H1 (cell line): ENCODE measurements at regions not wholly inside any gene's neighbourhood (a gene's known extent, or its start where the extent isn't known, plus 50 kb on each side); places are given as distances from the start of the nearest gene placed in this dataset.

Experiments used
- CTCF ChIA-PET: fragments of 300-600 bp; sonication (Branson Sonifier 250); formaldehyde crosslinking; loops from one replicate; lab custom pipeline; 2021; ENCODE audit not compliant: partially characterized antibody; lab: Charles Lee
- POLR2A ChIA-PET: fragments of 300-600 bp; sonication (Branson Sonifier 250); formaldehyde crosslinking; loops from one replicate; lab custom pipeline; 2021; ENCODE audit warnings: inconsistent platforms; ENCODE audit not compliant: partially characterized antibody; lab: Charles Lee
- DNase-seq, 2 experiments: peaks; one replicate each; pipeline versions ENCODE4 v3.0.0 to v3.0.0-alpha.2; 2010 to 2022; ENCODE audit warnings: low spot score in 2 of 2, low read depth in 1 of 2, mixed read lengths in 1 of 2
- FAIRE-seq: peaks from 2 replicates; lab custom pipeline; 2011; peaks lifted over from hg19 to GRCh38; lab: Jason Lieb, UNC
- H2AFZ ChIP-seq: 2 replicates; pipeline ENCODE4 v1.8.1; 2012; ENCODE audit warnings: low read length, inconsistent platforms
- H2AK5ac ChIP-seq: 2 replicates; pipeline ENCODE4 v1.6.1; 2013; ENCODE audit warnings: low read depth, low read length
- H2BK120ac ChIP-seq: replicated peaks from 2 replicates; pipeline ENCODE3; 2013; ENCODE audit warnings: low read depth, low read length, inconsistent platforms
- H2BK12ac ChIP-seq: 2 replicates; pipeline ENCODE4 v1.6.1; 2013; ENCODE audit warnings: low read depth, low read length
- H2BK15ac ChIP-seq: 2 replicates; pipeline ENCODE4 v1.6.1; 2013; ENCODE audit warnings: low read length
- H2BK20ac ChIP-seq: 2 replicates; pipeline ENCODE4 v1.6.1; 2013; ENCODE audit warnings: low read length
- H2BK5ac ChIP-seq: 2 replicates; pipeline ENCODE4 v1.6.1; 2013; ENCODE audit warnings: low read depth, low read length
- H3K14ac ChIP-seq: 2 replicates; pipeline ENCODE4 v1.6.1; 2013; ENCODE audit warnings: inconsistent platforms; ENCODE audit not compliant: insufficient read length
- H3K18ac ChIP-seq: 2 replicates; pipeline ENCODE4 v1.6.1; 2013; ENCODE audit warnings: low read length; ENCODE audit errors: extremely low read depth
- H3K23ac ChIP-seq: 2 replicates; pipeline ENCODE4 v1.6.1; 2013; ENCODE audit warnings: inconsistent platforms; ENCODE audit not compliant: insufficient read length
- H3K23me2 ChIP-seq: 2 replicates; pipeline ENCODE4 v1.6.1; 2013; ENCODE audit warnings: low read depth, low read length
- H3K27ac ChIP-seq: 2 replicates; pipeline ENCODE4 v1.6.1; 2011; ENCODE audit warnings: low read depth, low read length, inconsistent platforms
- H3K27me3 ChIP-seq, 4 experiments: replicated peaks in 1 of 4; 1 replicate in 1 of 4; 2 replicates in 3 of 4; pipeline versions ENCODE4 v1.6.1 to v1.8.1; 2011 to 2013; ENCODE audit warnings: low read length in 3 of 4, mild to moderate bottlenecking in 3 of 4, inconsistent platforms in 2 of 4, mixed read lengths in 2 of 4, moderate library complexity in 1 of 4; ENCODE audit not compliant: control insufficient read depth in 3 of 4, insufficient read depth in 3 of 4; ENCODE audit errors: extremely low read depth in 1 of 4
- H3K36me3 ChIP-seq, 4 experiments: 2 replicates each; pipeline versions ENCODE4 v1.6.1 to v1.8.1; 2011 to 2013; ENCODE audit warnings: mild to moderate bottlenecking in 4 of 4, low read length in 3 of 4, moderate library complexity in 2 of 4, control low read depth in 1 of 4, inconsistent platforms in 1 of 4; ENCODE audit not compliant: insufficient read depth in 4 of 4, control insufficient read depth in 2 of 4
- H3K4ac ChIP-seq: replicated peaks from 2 replicates; pipeline ENCODE3; 2013; ENCODE audit warnings: low read length, low read depth, mixed read lengths, inconsistent platforms; ENCODE audit not compliant: insufficient read length
- H3K4me1 ChIP-seq, 4 experiments: replicated peaks in 1 of 4; 1 replicate in 1 of 4; 2 replicates in 3 of 4; pipeline versions ENCODE4 v1.6.1 to v1.8.1; 2011 to 2013; ENCODE audit warnings: low read length in 3 of 4, inconsistent platforms in 2 of 4, mixed read lengths in 1 of 4; ENCODE audit not compliant: insufficient read depth in 4 of 4, control insufficient read depth in 3 of 4
- H3K4me2 ChIP-seq, 2 experiments: 2 replicates each; pipeline versions ENCODE4 v1.6.1 to v1.8.1; 2011 to 2013; ENCODE audit warnings: low read depth in 2 of 2, low read length in 2 of 2, control low read depth in 1 of 2, inconsistent platforms in 1 of 2, mild to moderate bottlenecking in 1 of 2; ENCODE audit not compliant: insufficient read depth in 1 of 2
- H3K4me3 ChIP-seq, 4 experiments: fragments of 200-600, 300-600 bp in 1 of 4; sonication (generic), shearing (Covaris generic), sonication (Bioruptor Twin) in 1 of 4; 2 replicates each; pipeline versions ENCODE4 v1.5.1 to v1.8.1; 2011 to 2016; ENCODE audit warnings: low read length in 4 of 4, low read depth in 3 of 4, control low read depth in 2 of 4, inconsistent platforms in 2 of 4, mild to moderate bottlenecking in 2 of 4, mixed read lengths in 1 of 4, moderate library complexity in 1 of 4; ENCODE audit not compliant: insufficient read depth in 2 of 4; ENCODE audit errors: extremely low read depth in 1 of 4
- H3K56ac ChIP-seq: replicated peaks from 2 replicates; pipeline ENCODE3; 2013; ENCODE audit warnings: low read depth, mild to moderate bottlenecking, mixed read lengths, low read length, inconsistent platforms; ENCODE audit not compliant: insufficient read length
- H3K79me1 ChIP-seq: 2 replicates; pipeline ENCODE4 v1.6.1; 2013; ENCODE audit warnings: low read depth, low read length, control low read depth
- H3K79me2 ChIP-seq, 2 experiments: 2 replicates each; pipeline versions ENCODE4 v1.6.1 to v1.8.1; 2012 to 2013; ENCODE audit warnings: low read length in 2 of 2, mild to moderate bottlenecking in 2 of 2, inconsistent platforms in 1 of 2; ENCODE audit not compliant: insufficient read depth in 2 of 2, control insufficient read depth in 1 of 2
- H3K9ac ChIP-seq, 4 experiments: replicated peaks in 1 of 4; 1 replicate in 1 of 4; 2 replicates in 3 of 4; pipeline versions ENCODE4 v1.6.1 to v1.8.1; 2011 to 2013; ENCODE audit warnings: low read depth in 3 of 4, low read length in 3 of 4, control low read depth in 2 of 4, mild to moderate bottlenecking in 2 of 4, moderate library complexity in 2 of 4, inconsistent platforms in 1 of 4; ENCODE audit errors: extremely low read depth in 1 of 4
- H3K9me3 ChIP-seq, 2 experiments: 2 replicates each; pipeline versions ENCODE4 v1.6.1 to v1.8.1; 2012 to 2013; ENCODE audit warnings: mild to moderate bottlenecking in 2 of 2, moderate library complexity in 2 of 2, control low read depth in 1 of 2, inconsistent platforms in 1 of 2, low read depth in 1 of 2, low read length in 1 of 2, mixed read lengths in 1 of 2; ENCODE audit not compliant: insufficient read depth in 2 of 2
- H4K20me1 ChIP-seq, 2 experiments: replicated peaks in 1 of 2; 2 replicates each; pipeline versions ENCODE3 to v1.8.1; 2011 to 2013; ENCODE audit warnings: inconsistent platforms in 2 of 2, low read length in 2 of 2, mild to moderate bottlenecking in 1 of 2; ENCODE audit not compliant: insufficient read depth in 2 of 2, control insufficient read depth in 1 of 2
- H4K5ac ChIP-seq: 2 replicates; pipeline ENCODE4 v1.6.1; 2013; ENCODE audit warnings: low read length, low read depth, mixed read lengths, inconsistent platforms; ENCODE audit not compliant: insufficient read length
- H4K8ac ChIP-seq: 2 replicates; pipeline ENCODE4 v1.8.0; 2013; ENCODE audit warnings: mild to moderate bottlenecking, moderate library complexity, low read length, inconsistent platforms; ENCODE audit not compliant: insufficient read depth; ENCODE audit errors: extremely low read depth
- H4K91ac ChIP-seq: replicated peaks from 2 replicates; pipeline ENCODE3; 2013; ENCODE audit warnings: low read length, mixed read lengths, inconsistent platforms; ENCODE audit not compliant: insufficient read length
- ASH2L ChIP-seq: fragments of 200-600, 300-600 bp; sonication (generic); IDR thresholded peaks from one replicate; pipeline ENCODE4 v1.7.1; 2017; ENCODE audit warnings: low read length
- BCL11A ChIP-seq, 2 experiments: IDR thresholded peaks; one replicate each; pipeline ENCODE4 v1.6.1; 2011; ENCODE audit warnings: low read depth in 2 of 2, low read length in 2 of 2, mild to moderate bottlenecking in 2 of 2
- KDM4A ChIP-seq: IDR thresholded peaks from one replicate; pipeline ENCODE4 v1.7.1; 2012; ENCODE audit warnings: low read depth, mild to moderate bottlenecking, moderate library complexity, low read length, inconsistent platforms; ENCODE audit not compliant: severe bottlenecking
- NRF1 ChIP-seq: IDR thresholded peaks from 2 replicates; pipeline ENCODE4 v1.6.1; 2011; ENCODE audit warnings: mild to moderate bottlenecking, low read depth, low read length, improper control_type of control experiment
- RNF2 ChIP-seq: fragments of 200-900, 300-1000 bp; sonication (generic); IDR thresholded peaks from 2 replicates; pipeline ENCODE4 v1.7.1; 2016; ENCODE audit warnings: borderline replicate concordance, low read depth, mild to moderate bottlenecking, antibody characterized with exemption, low read length; ENCODE audit not compliant: poor library complexity, severe bottlenecking; ENCODE audit errors: missing control alignments
- WGBS, 2 experiments: shearing (Covaris generic) in 1 of 2; methylation state at CpG; one replicate each; pipeline versions ENCODE4 v1.1.6 to v1.1.7; 2013 to 2015; ENCODE audit warnings: low lambda C conversion rate in 2 of 2, mixed read lengths in 2 of 2, inconsistent platforms in 1 of 2, low coverage in 1 of 2, missing lambda C conversion rate in 1 of 2; ENCODE audit not compliant: insufficient replicate concordance in 2 of 2, insufficient coverage in 1 of 2, insufficient read length in 1 of 2; ENCODE audit errors: extremely low coverage in 1 of 2, missing lambda C conversion rate in 1 of 2; 5-methylcytosine and 5-hydroxymethylcytosine counted together

DNA sequence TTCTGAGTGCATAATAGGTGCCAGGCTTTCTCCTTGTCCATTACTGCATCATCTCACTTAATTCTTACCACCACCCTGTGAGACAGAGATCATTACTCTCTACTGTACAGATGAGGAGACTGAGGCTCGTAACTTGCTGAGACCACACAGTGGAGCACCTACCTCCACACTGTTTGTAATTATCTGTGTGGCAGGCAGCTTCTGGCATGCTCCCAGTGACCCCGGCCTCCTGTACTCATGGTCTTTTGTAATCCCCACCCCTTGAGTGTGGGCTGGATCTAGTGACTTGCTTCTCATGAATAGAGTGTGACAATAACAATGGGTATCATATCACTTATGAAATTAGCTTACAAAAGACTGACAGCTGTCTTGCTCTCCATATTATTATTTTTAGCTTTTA is 407.3 kb downstream of the MATN1 start:
- Histone ChIP-seq H3K27me3 (no peaks in the 10 kb centered on the region), H3K9me3 (no peaks in the 10 kb centered on the region), H4K91ac (no peak overlapping the region), H3K9ac (no peak overlapping the region), H2AFZ (no peak overlapping the region), H3K23ac (no peak overlapping the region), H3K79me1 (no peaks in the 10 kb centered on the region), H2BK20ac (no peak overlapping the region), H3K18ac (no peak overlapping the region), H2AK5ac (no peak overlapping the region), H2BK120ac (no peak overlapping the region), H3K4me1 (peaks cover 0 to 3% (median 0%) of the 10 kb centered on the region in 4 experiments; a peak in 1 of 7 replicates), H3K23me2 (no peaks in the 10 kb centered on the region), H3K4ac (no peak overlapping the region), H3K56ac (no peak overlapping the region), H2BK5ac (no peak overlapping the region), H3K4me3 (no peak overlapping the region), H3K27ac (no peak overlapping the region), H4K20me1 (no peaks in the 10 kb centered on the region), H2BK12ac (no peak overlapping the region), H4K8ac (no peak overlapping the region), H3K4me2 (no peak overlapping the region), H4K5ac (no peak overlapping the region), H3K36me3 (no peaks in the 10 kb centered on the region), H2BK15ac (no peak overlapping the region), H3K14ac (no peak overlapping the region), H3K79me2 (no peaks in the 10 kb centered on the region)
- ChIA-PET POLR2A (no interaction called here), CTCF (interaction anchor here (0.6 to 1.9 kb wide), 6 partner anchors 9 to 465 kb away, joined by 3 to 6 read pairs (median 3); no protein-coding TSS in a partner anchor)
- 89% methylated on average over 2 of the region's 2 CpGs; no CpG with 5 or more reads in 1 of the 2 experiments for WGBS, 2 experiments
- FAIRE-seq (no peak), DNase-seq (no peak)
- no peak for TF ChIP-seq KDM4A
- TF ChIP-seq ASH2L, result no peak
- TF ChIP-seq NRF1, result no peak
- no peak for TF ChIP-seq BCL11A (IDR thresholded peaks at IDR 0.05; ENCODE audit: low read depth in 2 of 2, low read length in 2 of 2)
- TF ChIP-seq RNF2, result no peak
